Hippocampal formation (tissue), 2 donors: ENCODE measurements at regions not wholly inside any gene's neighbourhood (a gene's known extent, or its start where the extent isn't known, plus 50 kb on each side); places are given as distances from the start of the nearest gene placed in this dataset.

Experiments used
- DNase-seq, 2 donors: peaks; one replicate each; lab custom pipeline; 2025; lab: John Stamatoyannopoulos, UW

GRCh38 chr4:10203851-10204250 is 87.3 kb upstream of the WDR1 start:
- DNase-seq = no peak

GRCh38 chr4:10201381-10202223 is 85.0 kb upstream of the WDR1 start:
- DNase-seq = no peak

- no peak for DNase-seq
Measured at GRCh38 chr4:10200869-10201268, 84.3 kb upstream of the WDR1 start.

GRCh38 chr4:10198365-10198764 is 81.8 kb upstream of the WDR1 start:
- no peak for DNase-seq

- no peak for DNase-seq
Measured at GRCh38 chr4:10197952-10198351, 81.4 kb upstream of the WDR1 start.

GRCh38 chr4:10196191-10196590 is 79.6 kb upstream of the WDR1 start:
- DNase-seq = no peak

- DNase-seq = no peak
Measured at GRCh38 chr4:10192331-10192730, 75.7 kb upstream of the WDR1 start.

GRCh38 chr4:10188400-10189004 is 71.9 kb upstream of the WDR1 start:
- DNase-seq = no peak

- peak in 1 of 2 donors; percentile 1 for DNase-seq
Measured at GRCh38 chr4:10186228-10187214, 69.9 kb upstream of the WDR1 start.

GRCh38 chr4:10185518-10186227 is 69.1 kb upstream of the WDR1 start:
- no peak for DNase-seq

- DNase-seq = no peak
Measured at GRCh38 chr4:10184501-10184938, 67.9 kb upstream of the WDR1 start.

GRCh38 chr4:10184041-10184440 is 67.4 kb upstream of the WDR1 start:
- no peak for DNase-seq

- no peak for DNase-seq
Measured at GRCh38 chr4:10183462-10183861, 66.9 kb upstream of the WDR1 start.

GRCh38 chr4:10182446-10183424 is 66.1 kb upstream of the WDR1 start:
- no peak for DNase-seq

GRCh38 chr4:10181745-10182445 is 65.3 kb upstream of the WDR1 start:
- no peak for DNase-seq

- DNase-seq = no peak
Measured at GRCh38 chr4:10180927-10181744, 64.5 kb upstream of the WDR1 start.

- no peak for DNase-seq
Measured at GRCh38 chr4:10180603-10180926, 64.0 kb upstream of the WDR1 start.

- DNase-seq = no peak
Measured at GRCh38 chr4:10179957-10180602, 63.5 kb upstream of the WDR1 start.

- no peak for DNase-seq
Measured at GRCh38 chr4:10178763-10179162, 62.2 kb upstream of the WDR1 start.
